K562 (cell line): ENCODE measurements at regions not wholly inside any gene's neighbourhood (a gene's known extent, or its start where the extent isn't known, plus 50 kb on each side); places are given as distances from the start of the nearest gene placed in this dataset.

Source experiments
- ATAC-seq: fragments of 200-7000 bp; cut with Tn5 transposase; 3 replicates; pipeline ENCODE4 v1.9.1; 2020; ENCODE audit warnings: moderate library complexity
- BruUV-seq: library from RNA; stranded (reverse); fragments of 400-500 nt; replicated peaks from 2 replicates; lab custom pipeline; 2021; lab: Mats Ljungman, UMichigan
- CTCF ChIA-PET: fragments of 300-600 bp; formaldehyde crosslinking; extraction: SDS; loops from one replicate; lab custom pipeline; 2021; ENCODE audit warnings: low intra/inter-chr PET ratio; lab: Yijun Ruan, JAX
- POLR2A ChIA-PET: fragments of 300-600, 350-650 bp; sonication (Branson Sonifier 250); formaldehyde crosslinking; extraction: SDS; loops from one replicate; lab custom pipeline; 2021; ENCODE audit warnings: antibody characterized with exemption, inconsistent platforms; lab: Yijun Ruan, JAX
- DNase-seq, 4 experiments: peaks; one replicate each; pipeline versions ENCODE4 v3.0.0 to v3.0.0-alpha.2; 2011 to 2018; ENCODE audit warnings: low spot score in 3 of 4, mixed read lengths in 3 of 4; ENCODE audit errors: extremely low read depth in 1 of 4
- FAIRE-seq: peaks from 2 replicates; lab custom pipeline; 2011; peaks lifted over from hg19 to GRCh38; lab: Jason Lieb, UNC
- H2AFZ ChIP-seq: 2 replicates; pipeline ENCODE4 v1.6.0; 2011; ENCODE audit warnings: low read depth, low read length, control low read depth, inconsistent platforms
- H3K27ac ChIP-seq: fragments of 200-600 bp; 3 replicates; pipeline ENCODE4 v1.8.0; 2011; ENCODE audit warnings: low read depth, mild to moderate bottlenecking, control low read depth, inconsistent platforms, low read length, moderate library complexity, mixed read lengths; ENCODE audit errors: extremely low read depth
- H3K27me3 ChIP-seq, 2 experiments: fragments of 300-600 bp in 1 of 2; 2 replicates in 1 of 2; 3 replicates in 1 of 2; pipeline versions ENCODE4 v1.6.0 to v1.8.0; 2011; ENCODE audit warnings: inconsistent platforms in 2 of 2, low read length in 2 of 2, mild to moderate bottlenecking in 1 of 2, mixed read lengths in 1 of 2, moderate library complexity in 1 of 2; ENCODE audit not compliant: control insufficient read depth in 2 of 2, insufficient read depth in 2 of 2
- H3K36me3 ChIP-seq: fragments of 300-600 bp; 3 replicates; pipeline ENCODE4 v1.8.0; 2011; ENCODE audit warnings: mild to moderate bottlenecking, low read length, inconsistent platforms; ENCODE audit not compliant: control insufficient read depth, insufficient read depth
- H3K4me1 ChIP-seq, 2 experiments: fragments of 200-600 bp in 1 of 2; replicated peaks in 1 of 2; 2 replicates in 1 of 2; 3 replicates in 1 of 2; pipeline versions ENCODE4 v1.5.1 to v1.8.0; 2011; ENCODE audit warnings: inconsistent platforms in 2 of 2, low read length in 2 of 2, mild to moderate bottlenecking in 1 of 2, mixed read lengths in 1 of 2, moderate library complexity in 1 of 2; ENCODE audit not compliant: control insufficient read depth in 2 of 2, insufficient read depth in 2 of 2
- H3K4me2 ChIP-seq: 2 replicates; pipeline ENCODE4 v1.6.1; 2011; ENCODE audit warnings: low read length, control low read depth, inconsistent platforms, mixed read lengths; ENCODE audit not compliant: insufficient read depth
- H3K4me3 ChIP-seq: fragments of 200-600 bp; sonication (generic), shearing (Covaris generic); 2 replicates; pipeline ENCODE4 v1.5.1; 2016; ENCODE audit warnings: control low read depth, inconsistent platforms
- H3K79me2 ChIP-seq: fragments of 200-600 bp; 3 replicates; pipeline ENCODE4 v1.8.0; 2011; ENCODE audit warnings: low read length, inconsistent platforms; ENCODE audit not compliant: control insufficient read depth, insufficient read depth
- H3K9ac ChIP-seq, 2 experiments: 2 replicates each; pipeline versions ENCODE4 v1.6.0 to v1.6.1; 2011; ENCODE audit warnings: low read depth in 2 of 2, low read length in 2 of 2, control low read depth in 1 of 2, inconsistent platforms in 1 of 2, mild to moderate bottlenecking in 1 of 2, mixed read lengths in 1 of 2; ENCODE audit not compliant: insufficient read depth in 1 of 2
- H3K9me1 ChIP-seq: one replicate; pipeline ENCODE4 v1.6.0; 2011; ENCODE audit warnings: inconsistent platforms, mild to moderate bottlenecking, low read length, moderate library complexity; ENCODE audit not compliant: control insufficient read depth, insufficient read depth
- H3K9me3 ChIP-seq: replicated peaks from 2 replicates; pipeline ENCODE4 v1.5.1; 2011; ENCODE audit warnings: low read depth, low read length, inconsistent platforms; ENCODE audit not compliant: control insufficient read depth, insufficient read depth
- H4K20me1 ChIP-seq: replicated peaks from 2 replicates; pipeline ENCODE4 v1.6.1; 2011; ENCODE audit warnings: low read length, inconsistent platforms, mixed read lengths; ENCODE audit not compliant: control insufficient read depth, insufficient read depth
- ARHGAP35 ChIP-seq: fragments of 450-650 bp; IDR thresholded peaks from 2 replicates; pipeline ENCODE4 v1.6.1; 2018; ENCODE audit not compliant: partially characterized antibody
- CBX3 ChIP-seq, 2 experiments: IDR thresholded peaks; 1 replicate in 1 of 2; 2 replicates in 1 of 2; pipeline ENCODE4 v1.6.1; 2012; ENCODE audit warnings: inconsistent platforms in 2 of 2, low read length in 2 of 2, borderline replicate concordance in 1 of 2, control low read depth in 1 of 2
- COPS2 ChIP-seq: fragments of 450-650 bp; conservative IDR thresholded peaks from 2 replicates; pipeline ENCODE4 v1.6.1; 2016; ENCODE audit warnings: mild to moderate bottlenecking, moderate library complexity
- NONO ChIP-seq, 2 experiments: fragments of 200-400 bp in 1 of 2; fragments of 450-650 bp in 1 of 2; formaldehyde crosslinking in 1 of 2; IDR thresholded peaks; 2 replicates each; pipeline ENCODE4 v1.6.1; 2017; ENCODE audit warnings: low read depth in 2 of 2, mild to moderate bottlenecking in 2 of 2, moderate library complexity in 2 of 2, low read length in 1 of 2
- SLC30A9 ChIP-seq: fragments of 250-450 bp; sonication (Bioruptor Pico); IDR thresholded peaks from 2 replicates; pipeline ENCODE4 v1.8.0; 2022; ENCODE audit warnings: mild to moderate bottlenecking, moderate library complexity
- SPI1 ChIP-seq: IDR thresholded peaks from 2 replicates; pipeline ENCODE4 v1.6.1; 2011; ENCODE audit warnings: low read depth, low read length, control low read depth, borderline replicate concordance
- ZEB2 ChIP-seq: fragments of 450-650 bp; IDR thresholded peaks from 2 replicates; pipeline ENCODE4 v1.6.1; 2016
- ZNF175 ChIP-seq: fragments of 200-800 bp; sonication (Bioruptor generic); IDR thresholded peaks from 2 replicates; pipeline ENCODE4 v1.6.1; 2016; ENCODE audit warnings: low read depth, mild to moderate bottlenecking, missing genetic modification characterization, missing compliant biosample characterization
- ZNF436 ChIP-seq: fragments of 250-450, 450-650 bp; sonication (Bioruptor Pico); formaldehyde crosslinking; IDR thresholded peaks from 2 replicates; pipeline ENCODE4 v1.7.0; 2020; ENCODE audit warnings: mild to moderate bottlenecking
- ZNF717 ChIP-seq: fragments of 250-450 bp; sonication (Bioruptor Pico); IDR thresholded peaks from 2 replicates; pipeline ENCODE4 v1.5.0; 2021
- WGBS: fragments of 100-300 bp; shearing (Covaris generic); methylation state at CpG from one replicate; pipeline ENCODE4 v1.1.6; 2016; ENCODE audit warnings: low coverage, mixed read lengths; ENCODE audit not compliant: insufficient coverage; ENCODE audit errors: missing lambda C conversion rate; 5-methylcytosine and 5-hydroxymethylcytosine counted together
- in situ Hi-C: fragments of 300-500 bp; cut with MboI; formaldehyde crosslinking; loops from 4 replicates; pipeline ENCODE4 v1.15.0; 2018; ENCODE audit warnings: inconsistent platforms, mixed read lengths
- intact Hi-C: fragments of 100-400 bp; cut with micrococcal nuclease; formaldehyde crosslinking; loops from 2 replicates; pipeline ENCODE4 v1.14.2; 2022
- TF ChIP-seq, protein P1 (sequence below), 2 experiments: IDR thresholded peaks; 2 replicates each; pipeline ENCODE4 v1.6.1; 2012; ENCODE audit warnings: improper control_type of control experiment in 2 of 2, low read depth in 2 of 2, low read length in 2 of 2, borderline replicate concordance in 1 of 2
- TF ChIP-seq, protein P2 (sequence below): sonication (generic); formaldehyde crosslinking; IDR thresholded peaks from 2 replicates; pipeline ENCODE4 v1.8.0; 2023; ENCODE audit warnings: missing genetic modification reagents, mild to moderate bottlenecking, borderline replicate concordance

DNA sequence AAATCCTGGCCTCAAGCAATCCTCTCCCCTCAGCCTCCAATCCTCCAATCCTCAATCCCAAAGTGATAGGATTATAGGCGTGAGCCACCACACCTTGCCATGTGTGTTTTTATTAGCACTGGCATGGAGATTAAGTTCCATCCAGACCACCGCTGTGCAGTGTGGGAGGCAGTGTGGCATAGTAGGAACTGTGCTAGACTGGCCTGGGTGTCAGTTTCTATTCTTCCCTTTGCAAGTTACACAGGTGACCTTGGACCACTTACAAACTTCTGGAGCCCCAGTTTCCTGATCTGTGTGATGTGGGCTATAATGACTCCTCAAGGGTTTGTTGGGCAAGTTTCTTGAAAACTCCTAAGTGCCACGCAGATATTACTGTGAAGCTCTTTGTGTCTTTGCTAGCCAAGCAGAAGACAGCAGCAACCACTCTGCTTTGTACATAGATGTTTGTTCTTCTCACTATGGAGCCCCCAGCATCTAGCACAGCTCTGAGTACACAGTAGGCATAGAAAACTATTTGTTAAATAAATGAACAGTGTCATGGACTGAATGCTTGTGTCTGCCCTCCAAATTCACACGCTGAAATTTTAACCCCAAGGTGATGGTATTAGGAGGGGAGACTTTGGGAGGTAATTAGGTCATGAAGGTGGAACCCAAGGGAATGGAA is 93.0 kb downstream of the LBH start (continued):
- TF ChIP-seq ZNF175 (CRISPR knock-in tag) = no peak
- TF ChIP-seq, protein P1, sequence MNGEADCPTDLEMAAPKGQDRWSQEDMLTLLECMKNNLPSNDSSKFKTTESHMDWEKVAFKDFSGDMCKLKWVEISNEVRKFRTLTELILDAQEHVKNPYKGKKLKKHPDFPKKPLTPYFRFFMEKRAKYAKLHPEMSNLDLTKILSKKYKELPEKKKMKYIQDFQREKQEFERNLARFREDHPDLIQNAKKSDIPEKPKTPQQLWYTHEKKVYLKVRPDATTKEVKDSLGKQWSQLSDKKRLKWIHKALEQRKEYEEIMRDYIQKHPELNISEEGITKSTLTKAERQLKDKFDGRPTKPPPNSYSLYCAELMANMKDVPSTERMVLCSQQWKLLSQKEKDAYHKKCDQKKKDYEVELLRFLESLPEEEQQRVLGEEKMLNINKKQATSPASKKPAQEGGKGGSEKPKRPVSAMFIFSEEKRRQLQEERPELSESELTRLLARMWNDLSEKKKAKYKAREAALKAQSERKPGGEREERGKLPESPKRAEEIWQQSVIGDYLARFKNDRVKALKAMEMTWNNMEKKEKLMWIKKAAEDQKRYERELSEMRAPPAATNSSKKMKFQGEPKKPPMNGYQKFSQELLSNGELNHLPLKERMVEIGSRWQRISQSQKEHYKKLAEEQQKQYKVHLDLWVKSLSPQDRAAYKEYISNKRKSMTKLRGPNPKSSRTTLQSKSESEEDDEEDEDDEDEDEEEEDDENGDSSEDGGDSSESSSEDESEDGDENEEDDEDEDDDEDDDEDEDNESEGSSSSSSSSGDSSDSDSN (IDR thresholded peaks at IDR 0.05; ENCODE audit: borderline replicate concordance in 1 of 2, low read depth in 2 of 2, low read length in 2 of 2) = no peak

DNA sequence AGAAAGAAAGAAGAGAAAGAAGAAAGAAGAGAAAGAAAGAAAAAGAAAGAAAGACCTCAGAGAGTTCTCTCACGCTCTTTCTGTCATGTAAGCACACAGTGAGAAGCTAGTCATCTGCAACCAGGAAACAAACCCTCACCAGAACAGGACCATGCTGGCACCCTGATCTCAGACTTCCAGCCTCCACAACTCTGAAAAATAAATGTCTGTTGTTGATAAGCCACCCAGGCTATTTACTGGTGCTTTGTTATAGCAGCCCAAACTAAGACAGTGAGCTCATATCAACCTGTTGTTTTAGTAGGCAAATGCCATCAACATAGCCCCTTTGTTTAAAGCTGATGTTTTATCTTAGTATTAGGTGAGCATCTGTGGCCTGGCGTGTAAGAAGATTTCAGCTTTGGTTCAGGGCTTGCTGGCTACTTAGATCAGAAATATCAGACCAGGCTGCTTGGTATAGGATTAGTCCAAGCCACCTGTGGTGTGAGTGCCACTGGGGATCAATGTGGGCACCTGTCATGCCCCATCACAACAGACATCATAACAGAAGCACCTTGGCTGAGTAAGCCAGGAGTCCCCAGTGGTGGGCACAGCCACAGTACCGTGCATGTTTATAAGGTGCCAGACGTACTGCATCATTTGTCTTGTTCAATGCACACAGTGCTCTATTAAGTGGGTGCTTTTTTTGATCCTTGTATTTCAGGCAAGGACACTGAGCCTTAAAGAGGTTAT is 94.4 kb downstream of the LBH start:
- ChIA-PET POLR2A (no interaction called here), CTCF (no interaction called here)
- no peaks in the 10 kb centered on the region for H3K9me1 ChIP-seq
- no peak overlapping the region for H3K27ac ChIP-seq
- H4K20me1 ChIP-seq = no peaks in the 10 kb centered on the region
- no peak overlapping the region for H3K4me3 ChIP-seq
- H3K36me3 ChIP-seq = no peaks in the 10 kb centered on the region
- no peak for DNase-seq
- WGBS = 18% methylated on average over 4 of the region's 4 CpGs
- H3K4me2 ChIP-seq = no peak overlapping the region
- H3K27me3 ChIP-seq = peaks cover 20 to 34% of the 10 kb centered on the region in 2 experiments
- BruUV-seq = no TSS peak
- no peaks in the 10 kb centered on the region for H3K4me1 ChIP-seq
- no peak overlapping the region for H3K9ac ChIP-seq
- FAIRE-seq = no peak
- H2AFZ ChIP-seq = no peak overlapping the region
- H3K9me3 ChIP-seq = 0 out of 2 replicates have a peak, but pooled peaks cover 1% of the 10 kb centered on the region
- in situ Hi-C loops = no loop called here
- intact Hi-C loops = no loop called here
- no peak for ATAC-seq
- H3K79me2 ChIP-seq = no peaks in the 10 kb centered on the region
- TF ChIP-seq CBX3 (IDR thresholded peaks at IDR 0.05; ENCODE audit: borderline replicate concordance in 1 of 2, low read length in 2 of 2) (no peak), ARHGAP35 (no peak), SLC30A9 (CRISPR knock-in tag) (no peak), ZEB2 (no peak), SPI1 (no peak), ZNF717 (CRISPR knock-in tag) (no peak), NONO (IDR thresholded peaks at IDR 0.05; ENCODE audit: low read depth in 2 of 2, low read length in 1 of 2) (no peak), COPS2 (no peak), ZNF436 (CRISPR knock-in tag) (no peak)
- TF ChIP-seq, protein P2, sequence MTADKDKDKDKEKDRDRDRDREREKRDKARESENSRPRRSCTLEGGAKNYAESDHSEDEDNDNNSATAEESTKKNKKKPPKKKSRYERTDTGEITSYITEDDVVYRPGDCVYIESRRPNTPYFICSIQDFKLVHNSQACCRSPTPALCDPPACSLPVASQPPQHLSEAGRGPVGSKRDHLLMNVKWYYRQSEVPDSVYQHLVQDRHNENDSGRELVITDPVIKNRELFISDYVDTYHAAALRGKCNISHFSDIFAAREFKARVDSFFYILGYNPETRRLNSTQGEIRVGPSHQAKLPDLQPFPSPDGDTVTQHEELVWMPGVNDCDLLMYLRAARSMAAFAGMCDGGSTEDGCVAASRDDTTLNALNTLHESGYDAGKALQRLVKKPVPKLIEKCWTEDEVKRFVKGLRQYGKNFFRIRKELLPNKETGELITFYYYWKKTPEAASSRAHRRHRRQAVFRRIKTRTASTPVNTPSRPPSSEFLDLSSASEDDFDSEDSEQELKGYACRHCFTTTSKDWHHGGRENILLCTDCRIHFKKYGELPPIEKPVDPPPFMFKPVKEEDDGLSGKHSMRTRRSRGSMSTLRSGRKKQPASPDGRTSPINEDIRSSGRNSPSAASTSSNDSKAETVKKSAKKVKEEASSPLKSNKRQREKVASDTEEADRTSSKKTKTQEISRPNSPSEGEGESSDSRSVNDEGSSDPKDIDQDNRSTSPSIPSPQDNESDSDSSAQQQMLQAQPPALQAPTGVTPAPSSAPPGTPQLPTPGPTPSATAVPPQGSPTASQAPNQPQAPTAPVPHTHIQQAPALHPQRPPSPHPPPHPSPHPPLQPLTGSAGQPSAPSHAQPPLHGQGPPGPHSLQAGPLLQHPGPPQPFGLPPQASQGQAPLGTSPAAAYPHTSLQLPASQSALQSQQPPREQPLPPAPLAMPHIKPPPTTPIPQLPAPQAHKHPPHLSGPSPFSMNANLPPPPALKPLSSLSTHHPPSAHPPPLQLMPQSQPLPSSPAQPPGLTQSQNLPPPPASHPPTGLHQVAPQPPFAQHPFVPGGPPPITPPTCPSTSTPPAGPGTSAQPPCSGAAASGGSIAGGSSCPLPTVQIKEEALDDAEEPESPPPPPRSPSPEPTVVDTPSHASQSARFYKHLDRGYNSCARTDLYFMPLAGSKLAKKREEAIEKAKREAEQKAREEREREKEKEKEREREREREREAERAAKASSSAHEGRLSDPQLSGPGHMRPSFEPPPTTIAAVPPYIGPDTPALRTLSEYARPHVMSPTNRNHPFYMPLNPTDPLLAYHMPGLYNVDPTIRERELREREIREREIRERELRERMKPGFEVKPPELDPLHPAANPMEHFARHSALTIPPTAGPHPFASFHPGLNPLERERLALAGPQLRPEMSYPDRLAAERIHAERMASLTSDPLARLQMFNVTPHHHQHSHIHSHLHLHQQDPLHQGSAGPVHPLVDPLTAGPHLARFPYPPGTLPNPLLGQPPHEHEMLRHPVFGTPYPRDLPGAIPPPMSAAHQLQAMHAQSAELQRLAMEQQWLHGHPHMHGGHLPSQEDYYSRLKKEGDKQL (CRISPR knock-in tag) = no peak
